HG02973 (cell line): ENCODE measurements at regions not wholly inside any gene's neighbourhood (a gene's known extent, or its start where the extent isn't known, plus 50 kb on each side); places are given as distances from the start of the nearest gene placed in this dataset.
"Not testable (repeated sequence)": the region's sequence is repeated elsewhere in the genome, so short reads cannot be mapped to it uniquely, and the experiment has no call there.

Source experiments
- ATAC-seq: cut with Tn5 transposase; IDR thresholded peaks from one replicate; pipeline ENCODE4 v1.9.1; 2021; ENCODE audit warnings: moderate library complexity; ENCODE audit not compliant: unreplicated experiment

DNA sequence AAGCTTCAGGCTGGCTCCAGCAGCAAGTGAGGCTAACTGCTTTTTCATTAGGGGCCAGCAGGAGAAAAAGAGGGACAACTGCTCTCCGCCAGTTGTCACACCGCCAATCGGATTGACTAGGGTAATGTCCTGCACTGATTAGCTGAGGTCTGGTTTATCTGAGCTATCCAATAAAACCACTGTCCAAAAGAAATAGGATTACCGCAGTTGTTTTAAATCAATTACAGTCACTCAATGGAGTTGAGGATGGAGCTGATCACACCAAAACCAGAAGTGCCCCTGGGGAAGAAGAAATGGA is 351.4 kb upstream of the NPVF start:
- ATAC-seq = no peak

DNA sequence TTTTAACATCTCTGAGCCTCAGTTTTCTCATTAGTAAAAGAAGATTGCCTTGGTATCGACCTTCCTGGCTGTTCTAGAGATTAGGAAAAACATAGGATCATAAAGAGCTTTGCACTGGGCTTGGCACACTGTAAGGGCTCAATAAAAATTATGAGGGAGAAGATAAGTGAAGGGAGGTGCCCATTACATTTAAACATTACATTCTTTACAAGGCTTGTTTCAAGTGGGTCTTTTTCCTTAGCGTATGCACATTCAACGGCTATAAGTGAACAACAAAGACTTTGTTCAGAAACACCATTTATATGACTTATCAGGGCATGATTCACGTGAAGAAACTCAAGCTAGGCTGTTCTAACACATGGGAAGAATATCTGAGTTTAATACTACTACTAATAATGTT is 351.9 kb upstream of the NPVF start:
- ATAC-seq = no peak

DNA sequence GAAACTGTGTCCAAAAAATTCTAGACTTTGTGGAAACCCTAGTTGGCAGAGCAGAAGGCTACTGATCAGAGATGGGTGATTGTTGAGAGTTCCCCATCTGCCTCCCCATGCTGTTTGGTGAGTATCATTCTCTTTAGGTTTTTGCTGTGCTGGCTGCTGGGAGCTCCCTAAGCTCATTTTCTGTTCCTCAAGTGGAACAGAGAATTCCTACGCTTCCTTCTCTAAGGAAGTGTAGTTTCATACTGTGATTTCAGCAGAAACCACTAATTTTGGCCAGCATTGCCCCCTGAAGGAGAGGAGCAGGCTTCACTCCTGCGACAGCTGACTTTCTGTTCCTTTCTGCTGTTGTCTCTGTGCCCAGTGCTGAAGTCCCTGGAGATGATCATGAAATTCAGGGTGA is 355.3 kb upstream of the NPVF start:
- ATAC-seq = no peak

- no peak for ATAC-seq
These were observed 356.0 kb upstream of the NPVF start for GRCh38 chr7:25584112-25584938.

DNA sequence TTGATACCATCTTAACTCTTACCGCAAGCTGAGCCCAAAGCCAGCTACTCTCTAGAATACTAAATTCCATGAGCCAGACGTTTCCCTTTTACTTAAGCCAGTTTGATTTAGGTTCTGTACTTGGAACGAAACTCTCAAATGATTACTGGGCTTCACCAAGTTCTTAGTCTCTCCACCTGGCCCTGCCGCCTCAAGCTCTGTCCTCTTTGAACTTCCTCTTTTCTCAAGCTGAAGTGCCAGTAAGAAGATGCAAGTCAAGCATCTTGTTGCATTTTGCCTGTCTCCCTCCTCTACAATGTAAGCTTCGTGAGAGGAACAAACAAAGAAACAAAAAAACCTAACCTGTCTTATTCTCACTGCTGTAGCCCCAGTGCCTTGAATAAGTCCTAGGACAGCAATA is 358.2 kb upstream of the NPVF start:
- no peak for ATAC-seq

DNA sequence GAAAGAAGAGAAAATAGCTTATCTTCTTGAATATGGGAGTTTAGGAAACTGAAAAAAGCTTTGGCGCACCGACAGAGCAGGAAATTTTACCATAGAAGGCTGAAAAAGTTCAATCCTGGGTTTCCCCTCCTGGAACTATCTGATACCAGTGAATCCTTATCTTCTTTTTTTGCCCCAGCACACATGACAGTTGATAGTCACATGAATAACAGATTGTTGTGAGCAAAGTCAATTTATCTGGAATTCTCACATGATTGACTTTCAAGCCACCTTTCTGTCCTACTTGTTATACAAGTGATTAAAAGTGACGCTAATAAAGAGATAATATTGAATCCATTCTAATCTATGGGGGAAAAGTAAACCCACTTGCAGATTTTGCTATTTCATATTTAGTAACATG is 365.8 kb upstream of the NPVF start:
- ATAC-seq = no peak

DNA sequence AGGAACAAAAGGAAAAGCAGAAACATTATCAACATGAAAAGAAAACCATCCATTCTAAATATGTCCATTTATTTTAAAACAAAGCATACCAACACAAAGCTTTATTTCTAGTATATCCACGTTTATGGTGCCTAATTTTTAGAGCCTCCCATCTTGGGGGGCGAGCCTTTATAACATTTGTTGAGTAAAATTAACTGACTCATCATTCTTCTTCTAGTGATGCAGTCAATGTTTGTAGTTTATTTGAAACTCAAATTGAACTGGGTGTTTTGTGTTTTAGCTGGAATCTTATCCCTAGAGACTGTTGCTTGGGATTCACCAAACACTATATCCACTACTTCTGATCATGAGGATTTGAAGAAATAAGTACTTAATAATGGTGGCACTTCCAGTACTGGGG is 366.4 kb upstream of the NPVF start:
- no peak for ATAC-seq

DNA sequence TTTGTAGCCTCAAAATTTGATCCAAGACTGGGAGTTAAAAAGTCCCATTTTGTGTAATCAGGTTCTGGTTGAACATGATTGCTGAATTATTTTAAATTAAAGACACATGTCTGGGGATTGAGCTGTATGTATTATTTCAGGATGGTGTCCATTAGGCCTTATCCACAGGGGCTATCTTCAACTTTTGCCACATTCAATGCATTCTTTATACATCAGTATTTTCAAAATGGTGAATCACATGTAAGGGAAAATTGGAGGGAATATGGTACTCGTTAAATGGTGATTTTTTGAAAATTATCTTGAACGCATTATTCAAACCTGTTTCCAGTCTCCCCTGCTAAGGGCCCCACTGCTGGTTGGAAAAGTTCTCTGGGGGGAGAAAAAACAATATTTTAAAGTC is 367.7 kb upstream of the NPVF start:
- ATAC-seq = no peak

DNA sequence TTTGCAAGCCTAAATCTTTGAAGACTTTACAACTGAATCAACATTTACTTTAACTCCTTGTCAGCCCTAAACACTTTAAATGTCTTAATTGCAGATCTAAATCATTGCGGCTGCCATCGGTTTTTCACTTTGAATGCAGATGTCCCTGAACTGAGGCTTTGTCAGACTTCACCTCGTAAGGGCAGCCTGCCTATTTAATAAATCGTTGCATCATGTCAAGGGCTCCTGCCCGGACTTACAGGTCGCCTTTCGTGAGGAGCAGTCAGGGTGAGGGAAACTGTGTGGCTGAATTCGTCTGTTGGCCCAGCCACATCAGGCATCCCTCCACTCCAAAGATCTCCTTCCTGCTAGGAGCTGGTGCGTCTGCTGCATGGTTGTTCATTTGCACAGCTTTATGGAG is 368.2 kb upstream of the NPVF start:
- no peak for ATAC-seq

- ATAC-seq = no peak
These were observed 369.7 kb upstream of the NPVF start for GRCh38 chr7:25597946-25598345.

- ATAC-seq = no peak
These were observed 370.5 kb upstream of the NPVF start for GRCh38 chr7:25598765-25599164.

GRCh38 chr7:25600262-25600920 is 372.1 kb upstream of the NPVF start:
- no peak for ATAC-seq

DNA sequence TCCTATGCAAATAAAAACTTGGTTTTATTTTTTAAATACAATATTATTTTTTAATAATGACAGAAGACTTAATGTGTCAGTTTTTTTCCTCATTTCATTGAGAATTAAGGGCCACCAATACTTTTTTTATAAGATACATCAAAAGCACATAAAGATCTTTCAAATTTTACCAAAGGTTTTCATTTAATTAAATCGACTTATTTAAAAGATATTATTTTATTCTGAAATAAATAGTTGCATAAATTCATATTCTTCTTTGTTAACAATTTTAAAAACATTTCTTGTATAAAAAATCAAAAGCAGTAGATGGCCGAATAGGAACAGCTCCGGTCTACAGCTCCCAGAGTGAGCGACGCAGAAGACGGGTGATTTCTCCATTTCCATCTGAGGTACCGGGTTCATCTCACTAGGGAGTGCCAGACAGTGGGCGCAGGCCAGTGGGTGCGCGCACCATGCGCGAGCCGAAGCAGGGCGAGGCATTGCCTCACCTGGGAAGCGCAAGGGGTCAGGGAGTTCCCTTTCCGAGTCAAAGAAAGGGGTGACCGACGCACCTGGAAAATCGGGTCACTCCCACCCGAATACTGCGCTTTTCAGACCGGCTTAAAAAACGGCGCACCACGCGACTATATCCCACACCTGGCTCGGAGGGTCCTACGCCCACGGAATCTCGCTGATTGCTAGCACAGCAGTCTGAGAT is 374.6 kb upstream of the NPVF start:
- ATAC-seq = not testable (repeated sequence)

- not testable (repeated sequence) for ATAC-seq
These were observed 375.1 kb upstream of the NPVF start for GRCh38 chr7:25603427-25603740.

GRCh38 chr7:25611196-25611595 is 382.9 kb upstream of the NPVF start:
- no peak for ATAC-seq

- no peak for ATAC-seq
These were observed 385.6 kb upstream of the NPVF start for GRCh38 chr7:25613912-25614311.

- ATAC-seq = no peak
These were observed 386.1 kb upstream of the NPVF start for GRCh38 chr7:25614415-25614814.

GRCh38 chr7:25615003-25615402 is 386.7 kb upstream of the NPVF start:
- no peak for ATAC-seq

DNA sequence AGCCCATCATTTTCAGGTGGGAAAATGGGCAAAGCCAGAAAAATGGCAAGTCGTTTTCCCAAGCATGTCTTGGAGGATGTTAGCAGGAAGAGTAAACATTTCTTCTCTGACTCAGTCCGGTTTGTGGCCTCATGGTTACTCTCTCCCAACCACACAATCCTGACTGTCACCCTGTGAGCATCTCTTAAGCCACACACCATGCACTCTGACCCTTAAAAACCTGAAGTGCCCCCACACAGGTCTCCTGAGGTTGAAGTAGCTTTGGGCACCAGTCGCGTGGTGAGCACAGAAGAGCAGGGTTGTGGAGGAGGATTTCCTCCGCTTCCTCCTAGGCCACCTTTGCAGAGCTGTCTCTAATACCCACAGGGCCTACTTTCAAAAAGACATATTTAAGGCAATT is 387.3 kb upstream of the NPVF start:
- no peak for ATAC-seq

- no peak for ATAC-seq
These were observed 388.9 kb upstream of the NPVF start for GRCh38 chr7:25617214-25617613.

DNA sequence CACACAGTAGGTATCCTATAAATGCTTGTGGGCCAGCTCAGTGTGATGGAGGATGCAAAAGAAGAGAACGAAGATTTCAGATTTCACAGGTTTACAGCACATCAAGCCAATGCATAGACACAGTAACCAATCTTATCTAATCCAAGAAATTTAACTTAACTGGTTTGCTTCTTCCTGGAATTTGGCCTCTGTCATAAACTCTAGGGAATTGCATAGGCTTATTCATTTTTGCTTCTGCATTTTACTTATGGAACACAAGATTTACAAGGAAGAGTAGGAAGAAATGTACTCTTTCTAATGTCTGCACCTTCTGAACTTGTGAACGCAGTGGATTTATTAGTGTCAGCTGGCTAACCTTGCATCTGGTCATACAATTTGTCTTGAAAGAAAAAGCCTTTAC is 389.4 kb upstream of the NPVF start:
- no peak for ATAC-seq

DNA sequence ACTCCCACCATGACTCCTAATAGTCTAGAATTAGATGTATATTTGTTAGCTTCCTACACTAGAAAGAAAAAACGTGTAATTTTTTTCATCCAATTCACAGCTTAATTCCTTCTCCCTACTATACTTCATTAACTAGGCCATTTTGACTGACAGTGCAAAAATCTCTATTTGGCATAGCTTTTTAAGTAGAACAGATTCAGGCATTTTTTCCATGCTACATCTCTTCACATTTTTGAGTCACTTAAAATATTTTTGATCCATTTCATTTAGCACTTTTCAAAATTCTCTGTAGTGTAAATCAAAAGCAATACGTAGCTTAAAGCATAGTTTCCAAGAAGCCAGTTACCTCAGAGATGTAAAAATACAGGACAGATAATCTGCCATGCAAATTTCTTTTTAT is 391.1 kb upstream of the NPVF start:
- no peak for ATAC-seq
